Ammon's horn (tissue), 1 donor: ENCODE measurements at regions not wholly inside any gene's neighbourhood (a gene's known extent, or its start where the extent isn't known, plus 50 kb on each side); places are given as distances from the start of the nearest gene placed in this dataset.
A peak's percentile ranks its signal among the peaks of the same experiment; 100 is the strongest.

ENCODE experiments used
- DNase-seq: peaks from one replicate; pipeline ENCODE4 v3.0.0-alpha.2; 2016; ENCODE audit warnings: low spot score

GRCh38 chr3:99199021-99199420 is 297.5 kb upstream of the DCBLD2 start:
- DNase-seq = no peak

- no peak for DNase-seq
Observed at GRCh38 chr3:99191186-99191585, 289.7 kb upstream of the DCBLD2 start.

GRCh38 chr3:99188936-99189335 is 287.4 kb upstream of the DCBLD2 start:
- no peak for DNase-seq

GRCh38 chr3:99186016-99186415 is 284.5 kb upstream of the DCBLD2 start:
- DNase-seq = no peak

- no peak for DNase-seq
Observed at GRCh38 chr3:99176169-99176964, 274.9 kb upstream of the DCBLD2 start.

- DNase-seq = no peak
Observed at GRCh38 chr3:99175276-99175812, 273.8 kb upstream of the DCBLD2 start.

GRCh38 chr3:99172736-99173657 is 271.5 kb upstream of the DCBLD2 start:
- peak; percentile 72 for DNase-seq

GRCh38 chr3:99171800-99172199 is 270.3 kb upstream of the DCBLD2 start:
- no peak for DNase-seq

- no peak for DNase-seq
Observed at GRCh38 chr3:99170867-99171517, 269.5 kb upstream of the DCBLD2 start.

- no peak for DNase-seq
Observed at GRCh38 chr3:99167071-99167470, 265.6 kb upstream of the DCBLD2 start.

GRCh38 chr3:99163314-99163713 is 261.8 kb upstream of the DCBLD2 start:
- no peak for DNase-seq

- DNase-seq = no peak
Observed at GRCh38 chr3:99159220-99159762, 257.8 kb upstream of the DCBLD2 start.

GRCh38 chr3:99145031-99145430 is 243.5 kb upstream of the DCBLD2 start:
- DNase-seq = no peak

- no peak for DNase-seq
Observed at GRCh38 chr3:99143493-99143892, 242.0 kb upstream of the DCBLD2 start.

- no peak for DNase-seq
Observed at GRCh38 chr3:99134986-99135385, 233.5 kb upstream of the DCBLD2 start.

- no peak for DNase-seq
Observed at GRCh38 chr3:99131876-99132275, 230.4 kb upstream of the DCBLD2 start.

- peak; percentile 13 for DNase-seq
Observed at GRCh38 chr3:99128725-99129505, 227.4 kb upstream of the DCBLD2 start.

GRCh38 chr3:99128235-99128634 is 226.7 kb upstream of the DCBLD2 start:
- no peak for DNase-seq

- DNase-seq = no peak
Observed at GRCh38 chr3:99126316-99126715, 224.8 kb upstream of the DCBLD2 start.

GRCh38 chr3:99119385-99119784 is 217.9 kb upstream of the DCBLD2 start:
- no peak for DNase-seq

GRCh38 chr3:99118381-99118780 is 216.9 kb upstream of the DCBLD2 start:
- no peak for DNase-seq
